ENCODE measurements at regions not wholly inside any gene's neighbourhood (a gene's known extent, or its start where the extent isn't known, plus 50 kb on each side); places are given as distances from the start of the nearest gene placed in this dataset.

- DNase-seq (ENCODE audit: low read depth, low spot score) = no peak
Observed at GRCh38 chr20:61178551-61179071, 73.5 kb upstream of the CDH4 start.

DNA sequence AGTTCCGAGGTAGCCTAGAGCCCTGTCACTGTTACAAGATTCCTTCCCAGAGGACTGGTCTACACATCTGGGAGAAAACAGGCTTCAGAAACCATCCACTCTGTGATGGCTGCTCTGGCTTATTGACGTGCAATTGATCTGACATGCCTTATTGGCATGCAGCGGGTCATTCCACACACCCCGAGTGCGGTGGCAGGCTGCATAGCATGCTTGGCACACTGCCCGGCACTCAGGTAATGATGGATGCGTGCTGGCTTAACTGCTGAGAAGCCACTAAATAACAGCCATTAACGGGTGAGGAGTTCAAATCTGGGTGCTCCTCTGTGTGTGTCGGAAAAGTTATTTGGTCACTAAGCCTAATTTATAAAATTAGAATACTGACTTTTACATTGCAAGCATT is 67.9 kb upstream of the CDH4 start:
- DNase-seq (ENCODE audit: low read depth, low spot score) = no peak

- no peak for DNase-seq (ENCODE audit: low read depth, low spot score)
Observed at GRCh38 chr20:61185181-61185580, 66.9 kb upstream of the CDH4 start.

GRCh38 chr20:61185841-61186601 is 66.0 kb upstream of the CDH4 start:
- peak; percentile 97 for DNase-seq (ENCODE audit: low read depth, low spot score)

GRCh38 chr20:61186771-61187472 is 65.1 kb upstream of the CDH4 start:
- no peak for DNase-seq (ENCODE audit: low read depth, low spot score)

DNA sequence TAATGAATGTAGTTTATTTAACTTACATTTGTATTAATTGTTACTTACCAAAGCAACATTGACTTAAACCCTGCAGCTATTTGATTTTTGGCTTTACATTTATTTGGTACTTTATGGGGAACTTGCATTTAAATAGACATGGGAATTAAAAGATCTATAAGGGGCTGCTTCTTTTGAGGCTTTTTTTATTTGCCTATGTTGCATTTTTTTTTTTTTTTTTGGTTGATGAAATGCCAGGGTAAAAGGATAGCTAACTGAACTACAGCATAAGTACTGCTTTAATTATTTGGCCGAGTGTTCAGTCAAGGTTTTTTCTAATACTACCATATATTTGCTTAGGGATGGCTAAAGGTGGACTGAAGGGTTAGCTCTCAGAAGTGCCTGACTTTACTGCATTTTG is 62.5 kb upstream of the CDH4 start:
- no peak for DNase-seq (ENCODE audit: low read depth, low spot score)

GRCh38 chr20:61191096-61191495 is 61.0 kb upstream of the CDH4 start:
- DNase-seq (ENCODE audit: low read depth, low spot score) = no peak

DNA sequence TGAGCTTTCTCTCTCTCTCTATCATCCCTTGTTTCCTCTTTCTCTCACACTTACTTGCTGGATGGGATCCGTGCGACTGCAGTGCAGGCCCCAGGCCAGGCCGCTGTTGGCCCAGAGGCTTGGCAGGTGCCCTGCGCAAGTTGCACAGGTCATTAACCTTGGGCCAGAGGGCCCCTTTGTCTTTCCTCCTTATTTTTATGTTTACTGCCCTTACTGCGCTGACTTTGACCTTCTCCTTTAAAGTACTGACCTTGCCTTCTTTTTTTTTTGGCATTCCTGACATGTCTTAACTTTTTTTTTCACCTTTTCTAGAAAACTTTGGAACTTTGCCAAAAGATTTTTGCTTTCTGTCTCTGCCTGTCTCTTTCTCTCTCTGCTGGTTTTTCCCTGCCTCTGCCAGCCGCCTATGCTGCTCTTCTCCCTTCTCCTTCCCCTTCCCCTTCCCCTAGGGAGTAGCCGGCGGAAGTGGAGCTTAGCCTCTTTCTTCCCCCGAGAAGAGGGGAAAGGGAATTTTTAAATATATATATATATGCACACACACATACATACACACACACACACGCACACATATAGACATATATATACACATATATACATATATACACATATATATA is 59.6 kb upstream of the CDH4 start:
- no peak for DNase-seq (ENCODE audit: low read depth, low spot score)

- DNase-seq (ENCODE audit: low read depth, low spot score) = no peak
Observed at GRCh38 chr20:61193164-61193563, 58.9 kb upstream of the CDH4 start.
